NK-92 (cell line): ENCODE measurements at regions not wholly inside any gene's neighbourhood (a gene's known extent, or its start where the extent isn't known, plus 50 kb on each side); places are given as distances from the start of the nearest gene placed in this dataset.

ENCODE experiments used
- DNase-seq: peaks from one replicate; lab custom pipeline; 2025; ENCODE audit not compliant: unreplicated experiment; lab: John Stamatoyannopoulos, UW

DNA sequence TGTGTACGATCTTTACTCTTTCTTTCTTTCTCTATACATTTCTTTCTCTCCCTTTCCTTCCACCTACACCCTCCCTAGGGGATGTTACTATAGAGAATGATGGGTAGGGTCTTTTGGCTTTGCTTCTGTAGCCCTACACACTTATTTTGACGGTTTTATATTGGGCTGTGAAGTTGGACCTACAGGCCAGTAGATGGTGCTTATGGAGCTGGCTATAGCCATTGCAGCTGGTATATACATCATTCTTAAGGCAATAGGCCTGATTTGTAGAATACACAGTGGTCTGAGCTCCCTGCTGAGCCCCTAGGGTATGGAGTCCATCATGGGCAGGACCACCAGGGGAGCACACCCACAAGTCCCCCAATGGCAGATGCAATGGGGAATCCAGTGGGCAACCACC is 1869.7 kb downstream of the STIM2 start:
- DNase-seq = no peak

DNA sequence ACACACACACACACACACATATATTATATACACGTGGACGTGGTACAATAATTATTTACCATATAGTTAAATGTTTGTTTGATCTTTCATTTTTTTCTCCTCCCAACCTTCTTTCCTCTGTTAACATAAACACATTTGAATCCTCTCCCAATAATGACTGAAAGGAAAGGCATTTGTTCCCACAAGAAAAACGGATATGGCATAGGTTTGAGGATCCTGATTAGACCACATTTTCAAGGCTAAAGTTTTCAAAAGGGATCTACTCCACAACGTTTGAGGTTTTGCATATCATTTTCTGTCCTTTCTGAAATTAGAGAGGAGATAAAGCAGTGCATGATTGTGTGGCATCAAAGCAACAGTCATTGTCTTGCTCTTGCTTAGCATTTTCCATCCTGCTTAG is 1883.4 kb downstream of the STIM2 start:
- no peak for DNase-seq

DNA sequence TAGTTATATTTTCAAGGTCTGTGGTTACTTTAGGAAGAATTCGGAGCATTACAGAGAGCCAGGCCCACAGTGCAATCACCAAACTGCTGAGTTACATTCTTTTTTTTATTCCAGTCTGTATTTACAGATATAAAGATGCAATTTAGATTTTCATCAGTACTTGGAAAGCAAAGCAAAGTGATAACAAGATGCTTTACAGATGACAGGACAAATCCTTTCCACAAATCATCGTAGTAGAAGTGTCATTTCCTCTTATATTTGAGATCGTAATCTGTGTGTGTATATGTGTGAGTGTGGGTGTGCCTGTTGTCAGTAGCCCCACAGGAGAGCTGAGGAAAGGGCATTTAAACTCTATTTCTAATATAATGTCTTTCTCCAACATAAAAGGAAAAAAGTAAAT is 1893.7 kb downstream of the STIM2 start:
- DNase-seq = no peak

DNA sequence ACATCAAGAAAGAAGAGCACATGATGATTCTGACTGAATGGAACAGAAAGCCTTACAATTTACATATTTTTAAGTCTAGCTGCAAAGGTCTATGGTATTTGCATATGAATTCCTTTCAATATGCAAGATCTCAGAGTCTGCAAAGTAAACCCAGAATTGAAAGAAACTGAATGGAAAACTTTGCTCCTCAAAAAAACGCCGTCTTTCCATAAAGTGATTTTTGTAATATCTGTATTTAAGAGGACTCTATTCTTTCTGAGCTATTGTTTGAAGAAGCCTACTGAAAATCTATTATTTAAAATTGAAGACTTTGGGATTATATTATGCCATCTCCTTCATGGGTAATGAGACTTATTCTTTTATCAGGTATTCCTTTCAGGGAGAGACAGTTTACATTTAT is 1894.4 kb downstream of the STIM2 start:
- no peak for DNase-seq

DNA sequence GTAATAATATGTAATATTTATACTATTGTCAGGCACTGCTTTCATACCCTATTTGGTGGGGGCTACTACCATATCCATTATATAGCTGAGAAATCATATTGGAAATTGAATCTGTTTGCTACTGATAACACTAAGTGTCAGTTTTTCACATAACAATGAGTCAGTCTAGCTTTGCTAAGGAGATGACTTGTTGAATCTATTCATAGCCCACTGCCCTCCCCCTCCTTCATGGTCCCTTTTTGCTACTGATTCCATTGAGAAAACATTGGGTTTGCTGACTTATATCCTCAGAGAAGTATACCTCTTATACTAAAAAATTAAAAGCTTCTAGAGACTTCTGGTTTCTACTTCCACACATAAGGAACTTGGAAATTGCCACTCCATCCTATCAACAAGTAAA is 1898.4 kb downstream of the STIM2 start:
- no peak for DNase-seq

DNA sequence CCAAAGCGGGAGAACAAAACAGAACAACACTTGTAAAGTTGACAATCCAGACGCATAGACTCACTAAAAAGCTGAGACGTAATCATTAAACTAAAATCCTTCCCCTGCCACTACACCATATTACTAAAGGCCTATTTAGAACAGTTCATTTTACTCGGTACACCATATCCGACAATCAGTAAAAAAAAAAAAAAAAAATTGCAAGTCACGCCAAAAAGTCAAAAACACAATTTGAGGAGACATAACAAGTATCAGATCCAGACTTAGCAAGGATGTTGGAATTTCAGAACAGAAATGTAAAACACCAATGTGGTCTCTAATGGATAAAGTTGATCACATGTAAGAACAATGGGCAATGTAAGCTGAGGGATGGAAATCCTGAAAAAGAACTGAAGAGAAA is 1899.4 kb downstream of the STIM2 start:
- no peak for DNase-seq

DNA sequence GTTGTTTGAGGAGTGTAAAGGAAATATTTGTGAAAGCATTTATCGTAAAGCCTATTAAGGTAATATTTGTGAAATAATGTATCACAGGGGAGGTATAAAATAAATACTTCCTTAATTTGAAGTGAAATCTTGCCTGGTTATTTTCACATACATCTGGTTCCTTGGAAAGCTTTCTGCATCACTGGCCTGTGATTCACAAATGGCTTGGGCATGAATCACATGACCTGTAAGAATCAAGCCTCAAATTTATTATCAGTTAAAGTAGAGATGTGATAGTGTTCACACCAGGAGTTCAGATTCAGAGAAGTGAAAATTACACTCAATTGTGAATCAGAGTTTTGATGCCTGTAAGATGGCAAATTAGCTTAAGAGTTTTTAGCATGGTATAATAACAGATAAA is 1911.4 kb downstream of the STIM2 start:
- DNase-seq = no peak

DNA sequence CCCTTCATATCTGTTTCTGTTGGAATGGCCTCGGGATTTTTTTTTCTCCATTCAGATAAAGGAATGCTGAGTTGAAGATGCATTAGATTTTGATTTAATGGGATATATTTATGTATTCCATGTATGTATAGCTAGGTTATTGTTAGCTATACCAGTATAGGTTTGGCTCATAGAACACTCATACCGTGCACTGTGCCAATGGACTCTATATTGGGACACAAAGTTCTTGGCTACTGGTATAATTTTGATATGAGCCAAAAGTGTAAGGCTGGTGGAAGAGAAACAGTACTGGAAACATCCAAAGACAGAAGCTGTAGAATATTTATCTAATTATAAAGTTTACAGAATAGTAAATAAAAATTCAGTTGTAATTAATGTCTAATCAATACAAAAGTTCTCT is 1912.1 kb downstream of the STIM2 start:
- no peak for DNase-seq

DNA sequence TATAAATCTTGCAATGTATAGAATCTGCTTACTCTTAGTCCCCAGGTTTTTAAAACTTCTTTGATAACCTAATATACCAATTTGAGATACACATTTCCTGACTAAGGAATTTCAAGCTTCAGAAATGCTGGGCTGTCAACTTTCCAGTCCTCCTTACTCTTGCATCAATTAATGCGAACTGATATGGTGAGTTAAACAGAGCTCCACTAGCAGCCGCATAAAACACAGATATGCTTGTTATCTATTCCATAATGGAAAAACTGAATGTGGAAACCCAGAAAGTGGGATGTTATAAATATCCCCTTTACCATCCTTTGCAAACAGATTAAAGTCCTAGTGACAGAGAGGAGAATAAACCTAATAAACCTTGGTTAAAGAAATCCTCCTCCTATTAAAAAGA is 1913.7 kb downstream of the STIM2 start:
- DNase-seq = no peak

DNA sequence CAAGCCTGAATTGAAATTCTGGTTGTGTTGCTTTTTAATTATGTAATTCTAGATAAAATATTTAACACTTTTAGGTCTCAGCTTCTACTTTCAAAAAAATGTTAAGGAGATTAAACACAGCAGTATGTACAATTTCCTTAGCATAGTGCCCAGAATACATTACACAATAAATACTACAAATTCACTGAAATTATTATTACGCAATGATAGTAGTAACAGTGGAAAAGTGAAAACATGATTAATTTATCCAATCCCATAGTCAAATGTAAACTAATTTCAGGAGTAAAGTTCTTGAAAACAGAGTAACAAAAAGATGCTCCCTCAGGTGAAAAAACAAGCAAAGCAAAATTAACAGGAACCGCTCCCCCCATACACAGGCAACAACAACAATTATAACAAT is 1915.4 kb downstream of the STIM2 start:
- no peak for DNase-seq

DNA sequence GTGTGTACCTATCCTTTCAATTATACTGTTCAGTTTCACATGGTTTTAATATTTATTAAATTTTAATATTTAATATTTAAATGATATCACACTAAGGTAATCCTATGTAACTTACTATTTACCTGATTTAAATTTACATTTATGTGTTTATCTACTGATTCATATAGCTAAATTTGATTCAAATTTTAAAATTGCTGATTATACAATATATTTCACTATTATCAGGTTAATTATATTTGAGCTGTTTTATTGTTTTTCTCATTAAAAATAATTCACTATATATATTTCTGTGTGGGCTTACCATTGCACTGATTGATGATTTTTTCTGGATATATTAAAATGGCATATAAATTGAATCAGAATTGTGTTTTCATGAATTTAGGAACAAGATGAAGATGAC is 1923.5 kb downstream of the STIM2 start:
- DNase-seq = no peak

DNA sequence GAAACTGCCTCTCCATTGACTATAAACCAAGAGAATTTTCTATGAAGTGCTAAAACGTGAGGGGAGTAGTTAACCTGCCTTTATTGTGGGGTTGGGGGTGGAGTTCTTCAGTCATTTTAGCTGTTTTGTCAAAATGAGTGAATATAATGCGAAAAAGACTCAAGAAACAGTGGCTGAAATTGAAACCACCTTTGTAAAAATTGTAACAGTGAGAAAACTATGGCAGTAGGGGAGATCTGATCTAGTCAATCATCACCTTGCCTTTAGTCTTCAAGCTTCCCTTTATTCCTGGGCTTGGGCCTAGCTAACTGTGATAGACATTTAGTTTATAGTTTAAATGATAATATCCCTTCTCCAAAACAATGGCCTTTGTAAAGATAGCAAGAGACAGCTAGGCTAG is 1927.3 kb downstream of the STIM2 start:
- no peak for DNase-seq

DNA sequence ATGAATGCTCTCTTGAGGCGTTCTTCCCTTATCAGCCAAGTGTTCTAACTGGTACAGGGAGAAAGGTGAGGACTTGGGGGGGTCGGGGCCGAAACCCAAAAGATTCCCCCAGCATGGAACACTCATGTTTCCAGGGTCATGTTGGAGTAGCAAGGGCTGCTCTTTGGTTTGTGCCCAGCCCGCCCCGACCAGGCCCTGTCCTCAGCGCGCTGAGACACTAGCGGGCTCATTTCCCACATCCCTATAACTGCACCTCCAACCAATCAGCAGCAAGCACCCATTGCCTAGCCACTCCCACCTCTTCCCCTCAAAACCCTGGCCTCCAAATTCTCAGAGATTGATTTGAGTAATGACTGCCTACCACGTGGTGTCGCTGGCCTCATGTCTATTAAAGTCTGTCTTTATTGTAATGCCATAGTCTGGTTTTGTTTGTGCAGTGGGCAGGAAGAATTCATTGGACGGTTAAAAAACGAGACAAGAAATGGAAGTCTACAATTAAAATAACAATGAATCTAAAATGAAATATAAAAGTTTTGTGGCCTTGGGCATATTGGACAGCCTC is 1928.4 kb downstream of the STIM2 start:
- DNase-seq = no peak

DNA sequence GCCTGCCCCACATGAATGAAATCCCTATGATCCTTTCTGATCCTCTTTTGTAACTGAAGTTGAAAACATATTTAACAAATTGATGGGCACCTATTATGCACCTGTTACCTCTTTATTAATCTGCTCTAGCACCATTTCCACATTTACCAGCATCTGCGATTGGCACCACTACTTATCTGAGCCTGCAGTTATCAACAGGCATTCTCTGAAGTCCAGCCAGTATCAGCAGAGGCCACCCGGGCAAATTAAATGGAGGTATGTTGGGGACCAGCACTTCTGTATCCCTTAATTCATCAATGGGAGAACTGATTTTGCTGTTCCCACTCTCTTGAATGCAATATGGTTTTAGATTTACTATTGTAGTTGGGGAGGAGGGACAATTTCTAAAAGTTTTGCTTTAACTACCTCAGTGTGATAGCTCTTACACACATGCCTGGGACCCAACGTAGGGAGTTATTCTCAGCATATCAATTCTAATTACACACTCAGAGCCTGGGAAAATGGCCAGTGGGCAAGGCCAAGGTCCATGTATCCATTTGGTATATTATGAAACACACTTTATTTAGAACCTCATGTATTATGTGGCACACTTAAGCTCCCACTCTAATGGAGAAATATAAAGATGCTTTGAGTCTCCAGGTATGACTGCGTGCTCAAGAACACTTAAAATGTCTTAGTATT is 1927.1 kb upstream of the PCDH7 start:
- no peak for DNase-seq

DNA sequence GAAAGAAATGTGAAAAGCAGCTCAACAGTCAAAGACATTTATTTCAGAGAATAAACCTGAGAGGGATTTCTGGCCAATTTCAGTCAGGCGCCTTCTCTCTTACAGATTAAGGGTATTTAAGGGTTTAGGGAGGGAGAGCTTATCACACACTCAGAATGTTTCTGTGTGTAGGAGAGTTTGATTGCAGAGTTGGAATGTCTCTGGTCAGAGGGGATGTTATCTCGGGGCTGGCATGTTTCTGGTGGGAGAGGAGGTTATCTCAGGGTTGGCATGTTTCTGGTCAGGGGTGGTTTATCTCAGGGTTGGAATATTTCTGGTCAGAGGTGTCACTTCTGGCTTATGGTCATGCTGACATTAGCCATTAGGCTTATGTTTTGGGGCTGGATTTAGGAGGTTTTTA is 1920.5 kb upstream of the PCDH7 start:
- no peak for DNase-seq

DNA sequence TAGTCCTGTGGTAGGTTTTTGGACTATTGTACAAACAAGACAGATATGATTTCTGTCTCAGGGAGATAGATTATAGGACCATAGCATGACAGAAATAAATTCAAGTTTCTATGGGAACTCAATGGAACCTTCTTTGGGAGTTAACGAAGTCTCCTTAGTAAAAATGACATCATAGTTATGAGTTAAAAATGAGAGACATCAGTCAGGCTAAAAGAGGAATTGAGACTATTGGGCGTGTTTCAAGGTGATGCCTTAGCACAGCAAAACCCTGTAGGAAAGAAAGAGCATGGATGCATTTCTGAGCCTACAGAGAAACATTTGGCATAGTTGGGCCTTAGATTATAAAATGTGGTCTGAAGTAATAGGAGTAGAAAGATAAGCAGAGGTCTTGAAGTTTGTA is 1909.1 kb upstream of the PCDH7 start:
- no peak for DNase-seq

DNA sequence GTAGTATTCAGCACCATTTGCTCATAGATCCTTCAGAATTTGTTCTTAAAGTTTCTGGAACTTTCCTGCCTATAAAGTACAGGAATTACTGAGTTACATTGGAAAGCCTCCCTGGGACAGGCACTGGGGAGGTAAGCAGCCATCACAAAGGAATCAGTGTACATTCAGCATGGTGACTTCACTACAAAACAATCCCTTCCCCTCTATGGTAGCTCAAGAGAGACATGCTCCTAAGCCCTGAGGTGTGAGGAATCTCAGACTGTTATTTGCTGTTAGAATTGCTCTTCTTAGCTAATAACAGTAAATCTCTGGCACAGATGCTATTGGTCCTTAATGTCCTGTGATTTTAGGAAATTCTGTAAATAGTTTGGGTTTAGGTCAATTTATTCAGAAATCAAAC is 1898.0 kb upstream of the PCDH7 start:
- no peak for DNase-seq

DNA sequence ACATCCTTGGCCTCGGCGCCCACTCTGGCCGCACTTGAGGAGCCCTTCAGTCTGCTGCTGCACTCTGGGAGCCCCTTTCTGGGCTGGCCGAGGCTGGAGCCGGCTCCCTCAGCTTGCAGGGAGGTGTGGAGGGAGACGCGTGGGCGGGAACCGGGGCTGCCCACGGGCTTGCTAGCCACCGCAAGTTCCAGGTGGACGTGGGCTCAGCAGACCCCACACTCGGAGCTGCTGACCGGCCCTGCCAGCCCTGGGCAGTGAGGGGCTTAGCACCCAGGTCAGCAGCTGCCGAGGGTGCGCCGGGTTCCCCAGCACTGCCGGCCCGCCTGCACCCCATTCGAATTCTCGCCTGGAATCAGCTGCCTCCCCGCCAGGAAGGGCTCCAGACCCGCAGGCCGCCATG is 1892.3 kb upstream of the PCDH7 start:
- DNase-seq = no peak

DNA sequence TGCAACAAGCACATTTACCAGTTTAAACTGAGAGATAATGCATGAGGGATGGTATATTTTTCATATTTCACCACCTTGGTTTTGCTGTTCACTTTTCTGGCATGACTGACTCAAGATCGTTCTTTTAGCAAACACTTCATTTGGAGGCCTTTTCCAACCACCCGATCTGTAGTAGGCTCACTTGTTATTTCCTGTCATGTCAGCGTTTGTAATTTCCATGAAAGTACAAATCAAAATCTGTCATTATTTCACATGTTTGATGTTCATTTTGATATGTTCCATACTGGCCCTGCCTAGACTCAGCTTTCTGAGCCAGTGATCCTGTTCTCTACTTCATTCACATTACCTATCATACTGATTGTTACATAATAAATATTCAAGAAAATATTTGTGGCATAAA is 1888.3 kb upstream of the PCDH7 start:
- no peak for DNase-seq

DNA sequence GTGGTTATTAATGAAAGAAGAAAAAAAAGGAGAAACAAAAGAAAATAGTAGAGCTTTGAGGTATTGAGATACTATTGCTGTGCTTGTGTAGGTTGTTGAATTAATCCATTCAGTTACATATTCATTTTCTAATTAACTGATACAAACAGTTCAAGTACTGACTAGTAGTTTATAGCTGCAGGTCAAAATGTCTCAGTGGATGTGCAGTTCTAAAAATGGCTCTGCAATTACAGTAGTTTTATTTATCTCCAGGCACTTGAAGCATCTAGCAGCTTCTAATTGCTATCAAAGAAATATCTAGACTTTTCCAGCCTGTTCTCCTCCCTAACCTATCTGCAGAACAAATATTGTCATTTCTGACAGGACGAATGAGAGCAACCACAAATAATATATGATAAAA is 1887.7 kb upstream of the PCDH7 start:
- no peak for DNase-seq

DNA sequence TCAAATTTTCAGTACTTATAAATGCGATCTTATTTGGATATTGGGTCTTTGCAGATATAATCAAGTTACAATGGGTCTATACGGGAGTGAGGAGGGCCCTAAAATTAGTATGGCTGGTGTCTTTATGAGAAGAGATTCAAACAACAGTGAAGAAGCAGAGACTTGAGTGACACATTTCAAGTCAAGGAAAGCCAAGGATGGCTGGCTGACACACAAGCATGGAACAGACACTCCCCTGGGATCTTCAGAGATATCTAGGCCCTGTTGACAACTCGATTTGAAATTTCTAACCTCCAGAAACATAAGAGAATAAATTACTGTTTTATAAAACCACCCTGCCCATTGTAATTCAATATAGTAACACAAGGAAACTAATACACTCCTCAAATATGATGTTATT is 1886.0 kb upstream of the PCDH7 start:
- DNase-seq = no peak

DNA sequence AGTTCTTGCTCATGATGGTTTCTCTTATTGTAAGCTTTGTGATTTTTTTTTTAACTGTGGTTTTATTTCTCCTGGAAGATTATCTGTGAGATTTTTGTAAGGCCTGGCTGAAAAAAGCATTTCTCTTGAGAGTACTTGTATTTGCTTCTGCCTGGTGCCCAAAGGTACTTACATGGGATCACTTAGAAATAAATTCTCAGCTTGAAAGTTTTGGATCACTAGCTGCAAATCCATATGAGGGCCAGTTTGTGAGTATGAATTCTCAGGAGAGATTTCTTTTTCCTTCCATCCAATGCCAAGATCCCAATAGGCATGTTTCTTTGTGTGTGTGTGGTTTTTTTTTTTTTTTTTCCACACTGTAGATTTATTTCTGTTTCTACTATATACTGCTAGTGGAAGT is 1884.7 kb upstream of the PCDH7 start:
- DNase-seq = no peak

DNA sequence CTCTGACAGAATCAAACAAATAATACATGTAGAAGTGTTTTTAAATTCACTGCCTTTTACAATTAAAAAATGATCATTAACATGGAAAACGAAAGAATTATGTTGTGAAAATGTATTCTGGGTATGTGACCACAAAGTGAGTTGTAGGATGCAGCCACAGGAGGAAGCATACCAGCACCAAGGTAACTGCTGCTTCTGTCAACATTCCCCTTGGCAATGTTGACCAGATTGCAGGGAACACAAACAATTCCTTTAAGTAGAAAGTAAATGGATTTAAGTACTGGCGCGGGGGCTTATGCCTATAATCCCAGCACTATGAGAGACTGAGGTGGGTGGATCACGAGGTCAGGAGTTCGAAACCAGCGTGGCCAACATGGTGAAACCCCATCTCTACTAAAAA is 1877.9 kb upstream of the PCDH7 start:
- DNase-seq = no peak
